Upper lobe of left lung (tissue), 6 donors: ENCODE measurements at regions not wholly inside any gene's neighbourhood (a gene's known extent, or its start where the extent isn't known, plus 50 kb on each side); places are given as distances from the start of the nearest gene placed in this dataset.

ENCODE experiments used
- ATAC-seq, 2 donors: fragments of 200-7000 bp; cut with Tn5 transposase; one replicate each; pipeline ENCODE4 v1.9.1; 2022; ENCODE audit warnings: mild to moderate bottlenecking in 2 of 2, moderate library complexity in 2 of 2; ENCODE audit not compliant: low FRiP score in 2 of 2
- DNase-seq, 2 donors: peaks; one replicate each; pipeline ENCODE4 v3.0.0-alpha.2; 2019 to 2020
- H3K27ac ChIP-seq, 4 donors: fragments of 200-600 bp; sonication (generic); one replicate each; pipeline ENCODE4 v1.5.1; 2016 to 2019
- H3K27me3 ChIP-seq, 4 donors: fragments of 200-600 bp; sonication (generic); one replicate each; pipeline ENCODE4 v1.5.1; 2017 to 2019
- H3K36me3 ChIP-seq, 4 donors: fragments of 200-600 bp; sonication (generic); one replicate each; pipeline ENCODE4 v1.5.1; 2016 to 2019
- H3K4me1 ChIP-seq, 4 donors: fragments of 200-600 bp; sonication (generic); one replicate each; pipeline ENCODE4 v1.5.1; 2018 to 2019
- H3K4me3 ChIP-seq, 4 donors: fragments of 200-600 bp; sonication (generic); one replicate each; pipeline ENCODE4 v1.5.1; 2017 to 2019; ENCODE audit warnings: mild to moderate bottlenecking in 2 of 4, moderate library complexity in 1 of 4
- H3K9me3 ChIP-seq, 4 donors: fragments of 200-600 bp; sonication (generic); one replicate each; pipeline ENCODE4 v1.5.1; 2018 to 2019
- CTCF ChIP-seq, 6 experiments: fragments of 450-650 bp in 4 of 6; fragments of 200-600 bp in 2 of 6; sonication (generic) in 2 of 6; IDR thresholded peaks; one replicate each; pipeline ENCODE4 v1.5.1; 2016 to 2019; ENCODE audit warnings: antibody characterized with exemption in 6 of 6
- EP300 ChIP-seq, 4 donors: sonication (generic); formaldehyde crosslinking; IDR thresholded peaks; one replicate each; pipeline ENCODE4 v1.5.1; 2017; ENCODE audit warnings: antibody characterized with exemption in 4 of 4, control low read depth in 2 of 4
- POLR2A ChIP-seq, 4 donors: fragments of 450-650 bp; IDR thresholded peaks; one replicate each; pipeline ENCODE4 v1.5.1; 2016 to 2017; ENCODE audit warnings: antibody characterized with exemption in 4 of 4, mild to moderate bottlenecking in 2 of 4
- POLR2AphosphoS5 ChIP-seq, 2 donors: sonication (generic); formaldehyde crosslinking; IDR thresholded peaks; one replicate each; pipeline ENCODE4 v1.5.1; 2017; ENCODE audit warnings: antibody characterized with exemption in 2 of 2
- WGBS, 2 donors: methylation state at CpG; one replicate each; pipeline ENCODE4 v1.1.5; 2017 to 2018; 5-methylcytosine and 5-hydroxymethylcytosine counted together
- donor health status: DM: no; HTN: no; CAD: no; lungs with moderate emphysema.
- donor health status: DM: no; HTN: yes; CAD: no; lungs with severe emphysema.

- no peaks in the 10 kb centered on the region for H3K9me3 ChIP-seq
- no peak overlapping the region for H3K27ac ChIP-seq
- H3K36me3 ChIP-seq = no peaks in the 10 kb centered on the region
- DNase-seq = no peak
- no peak for ATAC-seq
- H3K4me3 ChIP-seq = no peak overlapping the region
- TF ChIP-seq POLR2AphosphoS5 (IDR thresholded peaks at IDR 0.05) (no peak), CTCF (IDR thresholded peaks at IDR 0.05) (no peak), EP300 (IDR thresholded peaks at IDR 0.05) (no peak), POLR2A (IDR thresholded peaks at IDR 0.05) (no peak)
- H3K27me3 ChIP-seq = no peaks in the 10 kb centered on the region
- no peaks in the 10 kb centered on the region for H3K4me1 ChIP-seq
Measured at GRCh38 chr18:73313476-73313875, 445.7 kb upstream of the NETO1 start.

GRCh38 chr18:73296686-73297085 lies 428.9 kb upstream of the NETO1 start:
- Histone ChIP-seq H3K4me1 (no peaks in the 10 kb centered on the region), H3K9me3 (no peaks in the 10 kb centered on the region), H3K36me3 (no peaks in the 10 kb centered on the region), H3K27me3 (no peaks in the 10 kb centered on the region), H3K4me3 (no peak overlapping the region), H3K27ac (no peak overlapping the region)
- 73 to 78% methylated on average over 2 of the region's 2 CpGs for WGBS, 2 donors
- no peak for ATAC-seq
- no peak for TF ChIP-seq EP300 (IDR thresholded peaks at IDR 0.05)
- TF ChIP-seq CTCF (IDR thresholded peaks at IDR 0.05) = no peak
- TF ChIP-seq POLR2A (IDR thresholded peaks at IDR 0.05) = no peak
- TF ChIP-seq POLR2AphosphoS5 (IDR thresholded peaks at IDR 0.05) = no peak
- no peak for DNase-seq

GRCh38 chr18:73292156-73292555 lies 424.4 kb upstream of the NETO1 start:
- Histone ChIP-seq H3K27ac (no peak overlapping the region), H3K27me3 (no peaks in the 10 kb centered on the region), H3K4me3 (no peak overlapping the region), H3K36me3 (no peaks in the 10 kb centered on the region), H3K9me3 (no peaks in the 10 kb centered on the region), H3K4me1 (no peaks in the 10 kb centered on the region)
- ATAC-seq = no peak
- 85 to 92% methylated on average over 4 of the region's 4 CpGs for WGBS, 2 donors
- TF ChIP-seq POLR2AphosphoS5 (IDR thresholded peaks at IDR 0.05) = no peak
- TF ChIP-seq POLR2A (IDR thresholded peaks at IDR 0.05) = no peak
- TF ChIP-seq EP300 (IDR thresholded peaks at IDR 0.05) = no peak
- no peak for TF ChIP-seq CTCF (IDR thresholded peaks at IDR 0.05)
- no peak for DNase-seq

GRCh38 chr18:73288813-73289212 lies 421.0 kb upstream of the NETO1 start:
- Histone ChIP-seq H3K4me3 (no peak overlapping the region), H3K27ac (no peak overlapping the region), H3K4me1 (no peaks in the 10 kb centered on the region), H3K27me3 (no peaks in the 10 kb centered on the region), H3K9me3 (no peaks in the 10 kb centered on the region), H3K36me3 (no peaks in the 10 kb centered on the region)
- WGBS, 2 donors = 75 to 86% methylated on average over 3 of the region's 3 CpGs
- TF ChIP-seq POLR2AphosphoS5 (IDR thresholded peaks at IDR 0.05) (no peak), POLR2A (IDR thresholded peaks at IDR 0.05) (no peak), EP300 (IDR thresholded peaks at IDR 0.05) (no peak), CTCF (IDR thresholded peaks at IDR 0.05) (no peak)
- no peak for ATAC-seq
- DNase-seq = no peak

GRCh38 chr18:73286584-73286983 lies 418.8 kb upstream of the NETO1 start:
- no peaks in the 10 kb centered on the region for H3K4me1 ChIP-seq
- TF ChIP-seq POLR2AphosphoS5 (IDR thresholded peaks at IDR 0.05) (no peak), POLR2A (IDR thresholded peaks at IDR 0.05) (no peak), CTCF (IDR thresholded peaks at IDR 0.05) (no peak), EP300 (IDR thresholded peaks at IDR 0.05) (no peak)
- H3K9me3 ChIP-seq = no peaks in the 10 kb centered on the region
- no peak overlapping the region for H3K4me3 ChIP-seq
- no peaks in the 10 kb centered on the region for H3K27me3 ChIP-seq
- no peaks in the 10 kb centered on the region for H3K36me3 ChIP-seq
- WGBS, 2 donors = 87 to 89% methylated on average over 5 of the region's 5 CpGs
- no peak overlapping the region for H3K27ac ChIP-seq
- ATAC-seq (no peak), DNase-seq (no peak)
